IMR-90 (cell line): ENCODE measurements at regions not wholly inside any gene's neighbourhood (a gene's known extent, or its start where the extent isn't known, plus 50 kb on each side); places are given as distances from the start of the nearest gene placed in this dataset.

Source experiments
- ATAC-seq: fragments of 200-7000 bp; cut with Tn5 transposase; 2 replicates; pipeline ENCODE4 v1.9.1; 2020; ENCODE audit warnings: low read depth, mild to moderate bottlenecking, moderate library complexity
- BruUV-seq: library from RNA; stranded (reverse); fragments of 400-500 nt; replicated peaks from 2 replicates; lab custom pipeline; 2021; lab: Mats Ljungman, UMichigan
- CTCF ChIA-PET: fragments of 300-600 bp; formaldehyde crosslinking; extraction: SDS; loops from one replicate; lab custom pipeline; 2021; ENCODE audit warnings: antibody characterized with exemption; lab: Yijun Ruan, JAX
- POLR2A ChIA-PET: fragments of 300-600 bp; sonication (Branson Sonifier 250); formaldehyde crosslinking; loops from one replicate; lab custom pipeline; 2022; ENCODE audit warnings: antibody characterized with exemption; ENCODE audit not compliant: unreplicated experiment; lab: Charles Lee
- DNase-seq: peaks from one replicate; pipeline ENCODE4 v3.0.0; 2013
- H2AFZ ChIP-seq: replicated peaks from 2 replicates; pipeline ENCODE3; 2013; ENCODE audit warnings: low read length, mild to moderate bottlenecking; ENCODE audit not compliant: poor library complexity
- H2AK5ac ChIP-seq: 2 replicates; pipeline ENCODE4 v1.6.1; 2013; ENCODE audit warnings: low read depth, low read length, inconsistent platforms
- H2AK9ac ChIP-seq: replicated peaks from 2 replicates; pipeline ENCODE3; 2013; ENCODE audit warnings: mild to moderate bottlenecking, low read depth, low read length, moderate library complexity; ENCODE audit not compliant: poor library complexity
- H2BK120ac ChIP-seq: 2 replicates; pipeline ENCODE4 v1.6.1; 2013; ENCODE audit warnings: low read depth, low read length, inconsistent platforms
- H2BK15ac ChIP-seq: 3 replicates; pipeline ENCODE4 v1.6.1; 2013; ENCODE audit warnings: low read depth, low read length, inconsistent platforms
- H2BK20ac ChIP-seq: 2 replicates; pipeline ENCODE4 v1.6.1; 2013; ENCODE audit warnings: low read depth, mild to moderate bottlenecking, inconsistent platforms, low read length, moderate library complexity
- H2BK5ac ChIP-seq: 2 replicates; pipeline ENCODE4 v1.6.1; 2013; ENCODE audit warnings: mild to moderate bottlenecking, low read depth, low read length, inconsistent platforms; ENCODE audit not compliant: poor library complexity, severe bottlenecking
- H3K14ac ChIP-seq: replicated peaks from 2 replicates; pipeline ENCODE4 v1.6.1; 2013; ENCODE audit warnings: low read depth, low read length, inconsistent platforms
- H3K18ac ChIP-seq: 2 replicates; pipeline ENCODE4 v1.6.1; 2013; ENCODE audit warnings: low read depth, low read length, control low read depth
- H3K23ac ChIP-seq: 2 replicates; pipeline ENCODE4 v1.6.1; 2013; ENCODE audit warnings: low read depth, low read length, inconsistent platforms
- H3K27ac ChIP-seq: 2 replicates; pipeline ENCODE4 v1.5.1; 2013; ENCODE audit warnings: mild to moderate bottlenecking, control low read depth, low read length; ENCODE audit not compliant: insufficient read depth
- H3K27me3 ChIP-seq: 2 replicates; pipeline ENCODE4 v1.6.1; 2013; ENCODE audit warnings: low read length; ENCODE audit not compliant: control insufficient read depth, insufficient read depth
- H3K36me3 ChIP-seq: 2 replicates; pipeline ENCODE4 v1.6.1; 2013; ENCODE audit warnings: low read length, mixed read lengths; ENCODE audit not compliant: control insufficient read depth, insufficient read depth
- H3K4ac ChIP-seq: 2 replicates; pipeline ENCODE4 v1.6.1; 2013; ENCODE audit warnings: low read depth, low read length, inconsistent platforms
- H3K4me1 ChIP-seq: 2 replicates; pipeline ENCODE4 v1.6.1; 2013; ENCODE audit warnings: low read length, mixed read lengths; ENCODE audit not compliant: control insufficient read depth, insufficient read depth
- H3K4me2 ChIP-seq: 2 replicates; pipeline ENCODE4 v1.6.1; 2013; ENCODE audit warnings: low read depth, mild to moderate bottlenecking, control low read depth, low read length, moderate library complexity
- H3K4me3 ChIP-seq: 2 replicates; pipeline ENCODE4 v1.5.1; 2013; ENCODE audit warnings: low read depth, mild to moderate bottlenecking, control low read depth, low read length, moderate library complexity; ENCODE audit not compliant: insufficient read depth
- H3K56ac ChIP-seq: 2 replicates; pipeline ENCODE4 v1.6.1; 2013; ENCODE audit warnings: low read length, inconsistent platforms; ENCODE audit not compliant: insufficient read depth; ENCODE audit errors: extremely low read depth
- H3K79me1 ChIP-seq, 2 experiments: 2 replicates each; pipeline ENCODE4 v1.6.1; 2013; ENCODE audit warnings: low read length in 2 of 2, inconsistent platforms in 1 of 2, low read depth in 1 of 2
- H3K9ac ChIP-seq: 2 replicates; pipeline ENCODE4 v1.6.1; 2013; ENCODE audit warnings: low read depth, low read length, control low read depth
- H3K9me1 ChIP-seq: 2 replicates; pipeline ENCODE4 v1.6.1; 2013; ENCODE audit warnings: low read length, inconsistent platforms; ENCODE audit not compliant: insufficient read depth
- H3K9me3 ChIP-seq: 2 replicates; pipeline ENCODE4 v1.6.1; 2013; ENCODE audit warnings: low read length; ENCODE audit not compliant: control insufficient read depth, insufficient read depth
- H4K20me1 ChIP-seq: 2 replicates; pipeline ENCODE4 v1.6.1; 2013; ENCODE audit warnings: low read length, inconsistent platforms; ENCODE audit not compliant: insufficient read depth
- H4K5ac ChIP-seq: 2 replicates; pipeline ENCODE4 v1.6.1; 2013; ENCODE audit warnings: mild to moderate bottlenecking, low read depth, low read length, control low read depth
- H4K8ac ChIP-seq, 2 experiments: 2 replicates each; pipeline ENCODE4 v1.6.1; 2013; ENCODE audit warnings: low read depth in 2 of 2, low read length in 2 of 2, control low read depth in 1 of 2, inconsistent platforms in 1 of 2
- H4K91ac ChIP-seq: 2 replicates; pipeline ENCODE4 v1.6.1; 2013; ENCODE audit warnings: low read depth, low read length, inconsistent platforms; ENCODE audit not compliant: insufficient read depth
- MAFK ChIP-seq: IDR thresholded peaks from 2 replicates; pipeline ENCODE4 v1.6.1; 2012; ENCODE audit warnings: low read depth, low read length, improper control_type of control experiment
- MXI1 ChIP-seq: IDR thresholded peaks from 2 replicates; pipeline ENCODE4 v1.6.1; 2012; ENCODE audit warnings: low read depth, mild to moderate bottlenecking, low read length, moderate library complexity, borderline replicate concordance
- POLR2A ChIP-seq: IDR thresholded peaks from 2 replicates; pipeline ENCODE4 v1.6.1; 2012; ENCODE audit warnings: mild to moderate bottlenecking, low read depth, low read length
- WGBS, 2 experiments: methylation state at CpG; one replicate each; pipeline versions ENCODE4 v1.1.5 to v1.1.7; 2013; ENCODE audit warnings: missing lambda C conversion rate in 2 of 2; ENCODE audit not compliant: insufficient read length in 1 of 2; ENCODE audit errors: extremely low coverage in 2 of 2; 5-methylcytosine and 5-hydroxymethylcytosine counted together
- dilution Hi-C: fragments of 300-500 bp; cut with HindIII; formaldehyde crosslinking; loops from one replicate; pipeline ENCODE4 v1.14.3; 2018; ENCODE audit warnings: low sequenced_read_pairs; ENCODE audit not compliant: unreplicated experiment
- in situ Hi-C: fragments of 300-500 bp; cut with MboI; formaldehyde crosslinking; loops from 3 replicates; pipeline ENCODE4 v1.14.3; 2019; ENCODE audit warnings: low sequenced_read_pairs, inconsistent platforms, mixed read lengths
- intact Hi-C: fragments of 100-400 bp; cut with micrococcal nuclease; formaldehyde crosslinking; loops from 2 replicates; pipeline ENCODE4 v1.10.0; 2022
- TF ChIP-seq, protein P1 (sequence below): fragments of 150-350 bp; IDR thresholded peaks from 2 replicates; pipeline ENCODE4 v1.6.1; 2017; ENCODE audit warnings: mild to moderate bottlenecking, antibody characterized with exemption, low read length, low read depth

GRCh38 chr21:43338951-43339350 lies 88.0 kb downstream of the SIK1 start:
- Histone ChIP-seq H3K36me3 (no peaks in the 10 kb centered on the region), H3K4ac (peak overlapping the region; percentile 93; the same call in 1 of the 2 replicates), H3K27me3 (no peaks in the 10 kb centered on the region), H3K14ac (no peak overlapping the region), H2AFZ (peak overlapping the region; percentile 0), H3K9me3 (no peaks in the 10 kb centered on the region), H3K4me1 (peaks cover 20% of the 10 kb centered on the region), H3K79me1 (peaks cover 0 to 5% of the 10 kb centered on the region in 2 experiments; a peak in 1 of 4 replicates), H3K18ac (no peak overlapping the region), H4K8ac (no peak overlapping the region), H4K20me1 (no peaks in the 10 kb centered on the region), H3K9me1 (peaks cover 20% of the 10 kb centered on the region), H3K27ac (no peak overlapping the region), H2AK9ac (peak overlapping the region; percentile 0), H3K23ac (no peak overlapping the region), H2BK15ac (peak overlapping the region; percentile 47; the same call in 1 of the 3 replicates), H3K4me3 (no peak overlapping the region), H3K4me2 (no peak overlapping the region), H4K5ac (no peak overlapping the region), H2AK5ac (peak overlapping the region; percentile 36), H2BK20ac (peak overlapping the region; percentile 46; the same call in 1 of the 2 replicates), H3K9ac (no peak overlapping the region), H2BK120ac (peak overlapping the region; percentile 88), H2BK5ac (no peak overlapping the region), H3K56ac (no peak overlapping the region), H4K91ac (0 out of 2 replicates have a peak overlapping the region, but pooled peaks have one; percentile 22)
- TF ChIP-seq POLR2A (peak; percentile 11; the same call in 1 of the 2 replicates), MXI1 (no peak), MAFK (no peak)
- TF ChIP-seq, protein P1, sequence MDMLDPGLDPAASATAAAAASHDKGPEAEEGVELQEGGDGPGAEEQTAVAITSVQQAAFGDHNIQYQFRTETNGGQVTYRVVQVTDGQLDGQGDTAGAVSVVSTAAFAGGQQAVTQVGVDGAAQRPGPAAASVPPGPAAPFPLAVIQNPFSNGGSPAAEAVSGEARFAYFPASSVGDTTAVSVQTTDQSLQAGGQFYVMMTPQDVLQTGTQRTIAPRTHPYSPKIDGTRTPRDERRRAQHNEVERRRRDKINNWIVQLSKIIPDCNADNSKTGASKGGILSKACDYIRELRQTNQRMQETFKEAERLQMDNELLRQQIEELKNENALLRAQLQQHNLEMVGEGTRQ = no peak
- no peak for ATAC-seq
- intact Hi-C loops = no loop called here
- no peak for DNase-seq
- ChIA-PET POLR2A (no interaction called here), CTCF (no interaction called here)
- in situ Hi-C loops = no loop called here
- dilution Hi-C loops = no loop called here
- 90% methylated on average over 2 of the region's 5 CpGs; no CpG with 5 or more reads in 1 of the 2 experiments for WGBS, 2 experiments
- BruUV-seq = no TSS peak
